Activated B cell treated with CpG ODN at 0.5 μM for 24 hours (primary cell): ENCODE measurements at regions not wholly inside any gene's neighbourhood (a gene's known extent, or its start where the extent isn't known, plus 50 kb on each side); places are given as distances from the start of the nearest gene placed in this dataset.
"Not testable (repeated sequence)": the region's sequence is repeated elsewhere in the genome, so short reads cannot be mapped to it uniquely, and the experiment has no call there.

Source experiments
- ATAC-seq: fragments of 200-7000 bp; cut with Tn5 transposase; one replicate; pipeline ENCODE4 v1.10.0; 2021; ENCODE audit warnings: low read depth, mild to moderate bottlenecking, moderate library complexity
- CTCF ChIA-PET: fragments of 350-600 bp; sonication (Branson Sonifier 250); formaldehyde crosslinking; loops from one replicate; lab custom pipeline; 2021; ENCODE audit warnings: antibody characterized with exemption; lab: Charles Lee
- POLR2A ChIA-PET: fragments of 350-600 bp; sonication (Branson Sonifier 250); formaldehyde crosslinking; loops from one replicate; lab custom pipeline; 2021; ENCODE audit warnings: antibody characterized with exemption; lab: Charles Lee
- DNase-seq: peaks from one replicate; pipeline ENCODE4 v3.0.0; 2022
- H3K27ac Mint-ChIP-seq: one replicate; pipeline ENCODE4 v1.8.0; 2020; ENCODE audit warnings: mixed read lengths
- H3K27me3 Mint-ChIP-seq: one replicate; pipeline ENCODE4 v1.8.0; 2021; ENCODE audit warnings: mixed read lengths
- H3K36me3 Mint-ChIP-seq: one replicate; pipeline ENCODE4 v1.8.0; 2021; ENCODE audit warnings: low read depth, mixed read lengths
- H3K4me1 Mint-ChIP-seq: one replicate; pipeline ENCODE4 v1.8.0; 2021; ENCODE audit warnings: mixed read lengths
- H3K4me3 Mint-ChIP-seq: one replicate; pipeline ENCODE4 v1.8.0; 2020; ENCODE audit warnings: mild to moderate bottlenecking, mixed read lengths
- H3K9me3 Mint-ChIP-seq: one replicate; pipeline ENCODE4 v1.8.0; 2020; ENCODE audit warnings: mixed read lengths
- intact Hi-C: fragments of 100-400 bp; cut with micrococcal nuclease; formaldehyde crosslinking; loops from one replicate; pipeline ENCODE4 v1.15.1; 2024
- TF ChIP-seq, protein P1 (sequence below): fragments of 200-600 bp; IDR thresholded peaks from one replicate; pipeline ENCODE4 v1.8.0; 2022; ENCODE audit warnings: antibody characterized with exemption, mild to moderate bottlenecking

DNA sequence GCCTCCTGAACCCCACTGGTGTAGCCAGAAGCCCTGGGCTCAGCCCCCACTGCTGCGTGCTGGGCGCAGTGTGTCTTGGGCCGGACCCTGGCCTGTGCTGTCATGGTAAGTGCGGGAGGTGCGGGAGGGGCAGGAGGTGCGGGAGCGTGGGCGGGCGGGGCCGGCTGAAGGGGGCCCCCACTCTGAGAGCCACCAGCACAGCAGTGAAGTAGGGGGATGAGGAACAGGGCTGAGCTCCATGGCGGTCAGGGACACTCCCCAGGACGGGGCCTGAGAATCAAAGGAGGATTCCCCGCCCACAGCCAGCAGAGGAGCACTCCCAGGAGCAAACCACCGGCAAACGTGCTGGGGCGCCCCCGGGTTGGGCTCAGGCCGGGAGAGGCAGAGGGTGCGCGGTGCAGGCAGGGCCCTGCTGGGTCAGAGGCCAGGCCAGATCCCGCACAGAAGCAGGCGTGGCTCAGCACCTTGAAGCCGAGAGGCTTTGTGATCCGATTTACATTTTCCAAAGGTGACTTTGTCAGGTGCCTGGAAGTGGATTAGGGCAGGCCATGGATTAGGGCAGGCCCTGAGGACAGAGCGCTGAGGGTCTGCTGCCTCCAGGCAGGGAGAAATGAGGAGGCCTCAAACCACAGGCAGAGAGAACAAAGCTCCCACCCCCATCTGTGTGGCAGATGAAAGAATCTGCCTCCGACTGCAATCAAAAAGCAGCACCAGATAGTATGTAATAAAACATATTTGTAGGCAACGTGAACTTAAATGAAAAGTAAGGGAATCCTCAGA, 152.0 kb upstream of the RAB6C start:
- Mint-ChIP-seq H3K9me3 (peaks cover 10% of the 10 kb centered on the region), H3K4me3 (no peak overlapping the region), H3K27me3 (peaks cover 8% of the 10 kb centered on the region), H3K36me3 (no peaks in the 10 kb centered on the region), H3K27ac (no peak overlapping the region), H3K4me1 (no peaks in the 10 kb centered on the region)
- DNase-seq (no peak), ATAC-seq (no peak)
- ChIA-PET CTCF (no interaction called here), POLR2A (no interaction called here)
- intact Hi-C loops, result no loop called here
- TF ChIP-seq, protein P1, sequence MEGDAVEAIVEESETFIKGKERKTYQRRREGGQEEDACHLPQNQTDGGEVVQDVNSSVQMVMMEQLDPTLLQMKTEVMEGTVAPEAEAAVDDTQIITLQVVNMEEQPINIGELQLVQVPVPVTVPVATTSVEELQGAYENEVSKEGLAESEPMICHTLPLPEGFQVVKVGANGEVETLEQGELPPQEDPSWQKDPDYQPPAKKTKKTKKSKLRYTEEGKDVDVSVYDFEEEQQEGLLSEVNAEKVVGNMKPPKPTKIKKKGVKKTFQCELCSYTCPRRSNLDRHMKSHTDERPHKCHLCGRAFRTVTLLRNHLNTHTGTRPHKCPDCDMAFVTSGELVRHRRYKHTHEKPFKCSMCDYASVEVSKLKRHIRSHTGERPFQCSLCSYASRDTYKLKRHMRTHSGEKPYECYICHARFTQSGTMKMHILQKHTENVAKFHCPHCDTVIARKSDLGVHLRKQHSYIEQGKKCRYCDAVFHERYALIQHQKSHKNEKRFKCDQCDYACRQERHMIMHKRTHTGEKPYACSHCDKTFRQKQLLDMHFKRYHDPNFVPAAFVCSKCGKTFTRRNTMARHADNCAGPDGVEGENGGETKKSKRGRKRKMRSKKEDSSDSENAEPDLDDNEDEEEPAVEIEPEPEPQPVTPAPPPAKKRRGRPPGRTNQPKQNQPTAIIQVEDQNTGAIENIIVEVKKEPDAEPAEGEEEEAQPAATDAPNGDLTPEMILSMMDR, result no peak

- ChIA-PET CTCF (no interaction called here), POLR2A (no interaction called here)
- H3K4me3 Mint-ChIP-seq, result no peak overlapping the region
- ATAC-seq (no peak), DNase-seq (no peak)
- intact Hi-C loops, result no loop called here
- no peak overlapping the region for H3K27ac Mint-ChIP-seq
- H3K4me1 Mint-ChIP-seq, result no peaks in the 10 kb centered on the region
- H3K36me3 Mint-ChIP-seq, result no peaks in the 10 kb centered on the region
- peaks cover 8% of the 10 kb centered on the region for H3K27me3 Mint-ChIP-seq
- TF ChIP-seq, protein P1, result no peak
- H3K9me3 Mint-ChIP-seq, result peaks cover 10% of the 10 kb centered on the region
These were observed 150.7 kb upstream of the RAB6C start for GRCh38 chr2:129828792-129829191.

DNA sequence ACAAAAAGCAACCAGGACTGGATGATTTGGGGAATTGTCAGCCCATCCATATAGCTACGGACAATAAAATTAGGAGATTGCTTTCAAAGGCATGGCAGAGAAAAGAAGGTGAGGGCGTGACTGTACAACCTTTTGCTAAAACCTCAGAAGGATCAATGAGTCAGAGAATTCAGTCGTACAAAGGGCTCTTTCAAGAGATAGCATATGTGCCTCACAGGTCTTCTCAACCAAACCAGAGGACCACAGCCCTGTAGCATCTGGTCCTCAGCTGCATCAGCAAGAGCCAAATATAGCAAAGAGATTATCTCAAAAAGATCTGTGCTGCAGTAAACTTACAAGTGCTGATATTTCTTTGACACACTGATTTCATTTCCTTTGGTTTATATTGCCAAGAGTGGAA, 149.9 kb upstream of the RAB6C start:
- ATAC-seq (no peak), DNase-seq (no peak)
- no peak overlapping the region for H3K4me3 Mint-ChIP-seq
- POLR2A ChIA-PET, result no interaction called here
- peaks cover 8% of the 10 kb centered on the region for H3K27me3 Mint-ChIP-seq
- no peak overlapping the region for H3K27ac Mint-ChIP-seq
- no peaks in the 10 kb centered on the region for H3K4me1 Mint-ChIP-seq
- peaks cover 10% of the 10 kb centered on the region for H3K9me3 Mint-ChIP-seq
- intact Hi-C loops, result no loop called here
- no peaks in the 10 kb centered on the region for H3K36me3 Mint-ChIP-seq
- TF ChIP-seq, protein P1, result no peak
- CTCF ChIA-PET, result no interaction called here

DNA sequence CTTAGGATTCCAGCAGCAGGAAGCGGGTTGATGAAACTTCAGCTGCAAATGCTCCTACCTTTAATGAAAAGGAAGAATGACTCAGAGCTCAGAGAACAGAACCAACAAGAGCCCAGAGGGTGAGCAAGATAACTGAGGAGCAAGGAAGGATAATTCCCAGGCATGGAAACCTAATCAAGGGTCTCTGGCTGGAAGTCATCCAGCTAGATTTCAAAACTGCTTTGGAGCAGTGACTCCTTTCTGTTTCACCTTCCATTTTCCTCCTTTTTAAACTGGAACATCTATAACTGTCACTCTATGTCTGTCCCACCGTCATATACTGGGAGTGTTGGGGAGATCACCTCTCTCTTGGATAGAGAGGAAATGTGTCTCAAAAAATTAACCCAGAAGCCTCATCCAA, 148.4 kb upstream of the RAB6C start:
- H3K27me3 Mint-ChIP-seq, result peaks cover 8% of the 10 kb centered on the region
- H3K9me3 Mint-ChIP-seq, result peaks cover 10% of the 10 kb centered on the region
- H3K4me3 Mint-ChIP-seq, result no peak overlapping the region
- H3K4me1 Mint-ChIP-seq, result no peaks in the 10 kb centered on the region
- DNase-seq (no peak), ATAC-seq (no peak)
- intact Hi-C loops, result no loop called here
- H3K27ac Mint-ChIP-seq, result no peak overlapping the region
- CTCF ChIA-PET, result no interaction called here
- TF ChIP-seq, protein P1, result no peak
- no peaks in the 10 kb centered on the region for H3K36me3 Mint-ChIP-seq
- POLR2A ChIA-PET, result no interaction called here

- H3K4me3 Mint-ChIP-seq, H3K27ac Mint-ChIP-seq, CTCF ChIA-PET, intact Hi-C loops, H3K9me3 Mint-ChIP-seq, ATAC-seq, H3K4me1 Mint-ChIP-seq, DNase-seq, H3K36me3 Mint-ChIP-seq, H3K27me3 Mint-ChIP-seq, POLR2A ChIA-PET: not testable (repeated sequence)
These were observed 146.0 kb upstream of the RAB6C start for GRCh38 chr2:129833465-129833864.
